ENCODE measurements at regions not wholly inside any gene's neighbourhood (a gene's known extent, or its start where the extent isn't known, plus 50 kb on each side); places are given as distances from the start of the nearest gene placed in this dataset.

DNA sequence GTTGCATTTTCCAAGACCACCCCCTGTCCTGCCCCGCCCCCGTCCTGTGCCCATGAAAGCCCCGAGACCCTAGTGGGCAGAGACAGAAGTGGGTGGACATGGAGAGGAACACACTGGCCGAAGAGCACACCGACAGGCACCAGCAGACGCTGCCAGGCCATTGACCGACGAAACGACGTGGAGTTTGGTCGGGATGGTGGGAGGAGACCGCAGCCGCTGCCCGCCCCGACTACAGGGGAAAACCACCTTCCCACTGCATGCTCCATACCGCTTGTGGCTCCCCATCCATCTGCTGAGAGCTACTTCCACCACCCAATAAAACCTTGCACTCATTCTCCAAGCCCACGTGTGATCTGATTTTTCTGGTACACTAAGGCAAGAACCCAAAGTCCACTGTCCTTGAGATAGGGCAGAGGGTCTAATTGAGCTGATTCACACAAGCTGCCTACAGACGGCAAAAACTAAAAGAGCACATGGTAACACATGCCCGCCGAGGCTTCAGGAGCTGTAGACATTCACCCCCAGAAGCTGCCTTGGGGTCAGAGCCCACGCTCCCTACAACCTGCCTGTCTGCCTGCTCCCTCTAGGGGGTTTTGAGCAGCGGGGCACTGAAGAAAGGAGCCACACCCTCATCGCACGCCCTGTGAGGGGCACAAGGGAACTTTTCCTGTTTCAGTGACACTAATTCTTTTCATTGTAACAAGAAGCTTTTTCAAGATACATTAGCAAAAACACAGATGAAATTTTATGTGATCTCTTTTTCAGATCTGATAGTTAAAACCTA is 81.2 kb upstream of the RAB3GAP2 start:
- no peak for FAIRE-seq

GRCh38 chr1:220348211-220348610 is 76.0 kb upstream of the RAB3GAP2 start:
- no peak for FAIRE-seq

DNA sequence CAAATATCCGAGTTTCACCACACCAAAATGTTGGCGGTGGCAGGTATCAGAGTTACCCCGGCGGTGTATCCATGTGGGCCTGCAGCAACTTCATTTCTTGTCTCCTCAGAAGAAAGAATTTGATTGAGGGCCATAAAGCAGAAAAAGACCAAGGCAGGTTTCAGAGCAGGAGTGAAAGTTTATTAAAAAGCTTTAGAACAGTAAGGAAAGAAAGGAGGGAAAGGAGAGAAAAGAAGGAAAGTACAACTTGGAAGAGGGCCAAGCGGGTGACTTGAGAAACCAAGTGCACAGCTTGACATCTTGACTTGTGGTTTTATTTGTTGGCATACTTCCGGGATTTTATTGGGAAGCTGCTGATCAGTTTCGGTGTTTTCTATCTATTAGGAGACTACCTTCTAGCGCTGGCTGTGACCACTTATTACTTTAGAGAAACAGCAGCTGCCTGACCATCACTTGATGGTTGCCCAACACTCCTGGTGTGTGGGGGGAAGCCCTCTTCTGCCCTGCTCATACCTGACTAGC is 75.5 kb upstream of the RAB3GAP2 start:
- no peak for FAIRE-seq

DNA sequence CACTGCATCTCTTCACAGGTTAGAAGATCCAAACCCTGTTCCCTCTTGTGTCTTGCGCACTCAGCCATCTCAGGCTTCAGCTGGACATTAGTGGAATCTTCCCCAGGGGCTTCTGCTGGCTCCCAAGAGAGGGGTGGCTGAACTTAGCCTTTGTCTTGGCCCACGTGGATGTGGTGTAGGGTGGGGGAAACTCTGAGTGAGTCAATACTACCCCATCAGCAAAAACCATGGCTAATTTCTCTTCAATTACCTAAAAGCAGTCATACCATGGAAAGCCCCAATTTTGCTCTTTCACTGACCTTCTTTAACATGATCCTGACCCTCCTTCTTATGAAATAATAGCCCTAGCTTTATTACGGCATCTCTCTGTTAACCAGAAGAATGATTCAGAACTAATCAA is 72.5 kb upstream of the RAB3GAP2 start:
- no peak for FAIRE-seq

DNA sequence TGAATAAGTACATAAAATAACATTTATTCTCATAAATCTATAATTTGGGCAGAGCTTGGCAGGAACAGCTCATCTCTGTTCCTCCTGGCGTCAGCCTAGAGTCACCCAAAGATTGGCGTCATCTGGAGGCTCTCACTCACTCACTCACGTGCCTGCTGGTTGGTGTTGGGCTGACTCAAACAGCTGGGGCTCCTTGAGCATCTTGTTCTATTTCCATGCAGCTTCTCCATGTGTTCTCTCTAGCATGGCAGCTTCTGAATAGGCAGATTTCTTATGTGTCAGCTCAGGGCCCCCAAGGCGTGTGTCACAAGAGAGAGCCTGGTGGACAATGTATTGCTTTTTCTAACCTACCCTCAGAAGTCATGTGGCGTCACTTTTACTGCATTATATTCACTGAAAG is 70.6 kb upstream of the RAB3GAP2 start:
- FAIRE-seq, result no peak

DNA sequence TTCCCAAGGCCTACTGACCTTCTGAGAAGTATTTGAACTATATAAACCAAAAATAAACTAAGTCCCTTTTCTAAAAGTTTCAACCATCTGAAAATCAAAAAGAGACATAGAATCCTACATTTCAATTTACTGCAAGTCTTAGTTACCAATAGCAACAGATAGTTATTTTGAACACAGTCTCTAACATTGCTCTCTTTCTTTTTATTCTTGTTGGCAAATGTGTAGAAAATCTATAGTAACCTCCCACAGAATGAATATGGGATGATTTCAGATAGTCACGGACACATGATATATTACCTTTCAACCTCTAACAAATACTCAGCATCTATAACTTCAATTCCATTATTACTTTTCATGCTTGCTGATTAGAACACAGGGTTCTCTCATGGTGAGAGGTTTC is 68.9 kb upstream of the RAB3GAP2 start:
- FAIRE-seq, result no peak

GRCh38 chr1:220339581-220339980 is 67.3 kb upstream of the RAB3GAP2 start:
- no peak for FAIRE-seq

GRCh38 chr1:220338759-220339158 is 66.5 kb upstream of the RAB3GAP2 start:
- no peak for FAIRE-seq

DNA sequence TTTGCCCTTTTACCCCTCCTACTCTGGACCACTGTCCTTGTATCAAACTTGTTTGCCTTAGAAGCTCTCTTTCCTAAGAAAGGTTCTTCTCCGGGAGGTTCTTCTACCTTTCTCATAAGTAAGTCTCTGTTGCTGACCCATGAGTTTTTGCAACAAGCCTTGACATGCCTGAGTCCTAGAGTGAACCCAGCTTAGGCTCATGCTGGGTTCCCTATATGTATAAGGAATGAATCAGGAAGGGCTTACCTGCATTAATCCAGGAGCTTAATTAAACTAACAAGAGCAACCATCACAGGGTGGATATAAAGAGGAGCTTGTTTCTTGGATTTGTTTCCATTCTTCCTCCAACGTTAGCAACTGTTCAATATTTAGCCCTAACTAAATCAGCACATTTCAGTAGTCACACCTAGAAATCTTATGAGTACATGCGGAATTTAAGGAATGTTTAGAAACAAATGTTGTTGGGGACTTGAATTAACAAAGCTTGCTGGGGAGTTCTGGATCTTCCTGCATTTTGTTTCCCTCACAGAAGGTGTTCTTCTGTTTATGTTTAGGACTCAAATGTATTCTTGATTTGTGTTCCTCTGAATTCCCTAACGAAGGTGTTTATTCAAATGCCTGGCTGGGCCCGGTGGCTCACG is 64.3 kb upstream of the RAB3GAP2 start:
- FAIRE-seq, result no peak

DNA sequence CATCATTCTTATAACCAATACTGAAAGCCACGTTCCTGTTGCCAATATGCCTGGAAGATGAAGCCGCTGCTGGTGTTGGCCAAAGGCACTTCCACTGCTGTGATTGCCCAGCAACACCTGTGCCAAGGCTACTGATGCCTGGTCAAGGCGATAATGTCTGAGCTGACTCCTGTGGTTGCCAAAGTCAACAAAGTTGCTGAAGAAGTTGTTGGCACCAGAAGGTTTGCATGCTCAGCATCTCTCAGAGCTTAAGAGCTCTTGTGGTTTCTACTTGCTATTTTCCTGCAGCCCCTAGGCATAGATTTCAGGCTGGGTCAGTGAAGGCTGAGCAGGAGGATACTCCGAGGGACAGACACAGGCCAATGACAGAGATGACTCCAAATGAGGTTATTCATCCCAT is 63.4 kb upstream of the RAB3GAP2 start:
- peak; percentile 78 for FAIRE-seq

GRCh38 chr1:220331318-220331717 is 59.1 kb upstream of the RAB3GAP2 start:
- no peak for FAIRE-seq

GRCh38 chr1:220330265-220330664 is 58.0 kb upstream of the RAB3GAP2 start:
- peak; percentile 92 for FAIRE-seq

- FAIRE-seq, result no peak
Measured at GRCh38 chr1:220327106-220327505, 54.9 kb upstream of the RAB3GAP2 start.

- FAIRE-seq, result no peak
Measured at GRCh38 chr1:220326578-220326977, 54.3 kb upstream of the RAB3GAP2 start.

- no peak for FAIRE-seq
Measured at GRCh38 chr1:220325306-220325995, 53.2 kb upstream of the RAB3GAP2 start.

- FAIRE-seq, result no peak
Measured at GRCh38 chr1:220323717-220324116, 51.5 kb upstream of the RAB3GAP2 start.

DNA sequence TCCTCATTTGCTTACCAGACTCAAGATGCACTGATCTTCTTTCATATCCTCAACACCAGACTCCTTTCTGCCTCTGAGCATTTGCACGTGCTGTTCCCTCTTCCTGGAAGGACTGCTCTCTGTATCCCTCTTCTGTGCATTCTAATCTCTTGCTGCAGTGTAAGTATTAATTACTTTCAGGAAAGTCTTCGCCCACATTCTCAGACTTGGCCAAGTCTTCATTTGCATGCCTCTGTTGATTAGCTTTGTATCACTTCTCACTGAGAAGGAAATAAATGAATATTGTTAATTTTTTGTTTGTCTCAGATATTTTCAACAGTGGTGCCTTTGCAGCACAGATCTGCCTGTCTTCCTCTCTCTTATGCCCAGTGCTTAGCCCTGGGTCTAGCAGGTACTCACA is 50.3 kb upstream of the RAB3GAP2 start:
- FAIRE-seq, result no peak

Data from islet of Langerhans (tissue), 1 donor.